H9 (cell line): ENCODE measurements at regions not wholly inside any gene's neighbourhood (a gene's known extent, or its start where the extent isn't known, plus 50 kb on each side); places are given as distances from the start of the nearest gene placed in this dataset.

Source experiments
- DNase-seq: peaks from one replicate; pipeline ENCODE4 v3.0.0-alpha.2; 2017
- H2AFZ ChIP-seq: one replicate; pipeline ENCODE4 v1.6.1; 2013; ENCODE audit warnings: mild to moderate bottlenecking, low read length, control low read depth, moderate library complexity
- H2AK5ac ChIP-seq: 2 replicates; pipeline ENCODE4 v1.6.1; 2013; ENCODE audit warnings: low read length, control low read depth, mixed read lengths; ENCODE audit not compliant: insufficient read length
- H2BK120ac ChIP-seq: one replicate; pipeline ENCODE4 v1.6.1; 2013; ENCODE audit warnings: low read depth, mild to moderate bottlenecking, low read length, control low read depth, inconsistent platforms; ENCODE audit not compliant: poor library complexity, severe bottlenecking
- H2BK12ac ChIP-seq: 2 replicates; pipeline ENCODE4 v1.6.1; 2013; ENCODE audit warnings: low read length, control low read depth, mixed read lengths, low read depth; ENCODE audit not compliant: insufficient read length
- H2BK15ac ChIP-seq: 2 replicates; pipeline ENCODE4 v1.6.1; 2013; ENCODE audit warnings: low read depth, low read length, control low read depth
- H2BK20ac ChIP-seq: one replicate; pipeline ENCODE4 v1.6.1; 2013; ENCODE audit warnings: low read depth, mild to moderate bottlenecking, low read length, control low read depth, inconsistent platforms; ENCODE audit not compliant: poor library complexity, severe bottlenecking
- H2BK5ac ChIP-seq: 2 replicates; pipeline ENCODE4 v1.6.1; 2013; ENCODE audit warnings: low read length, control low read depth, mixed read lengths; ENCODE audit not compliant: insufficient read length
- H3K14ac ChIP-seq: 2 replicates; pipeline ENCODE4 v1.6.1; 2013; ENCODE audit warnings: low read length, control low read depth; ENCODE audit not compliant: insufficient read depth
- H3K18ac ChIP-seq: 2 replicates; pipeline ENCODE4 v1.6.1; 2013; ENCODE audit warnings: low read depth, mild to moderate bottlenecking, mixed read lengths, low read length, control low read depth; ENCODE audit not compliant: insufficient read length
- H3K23ac ChIP-seq: 2 replicates; pipeline ENCODE4 v1.6.1; 2013; ENCODE audit warnings: low read length, control low read depth, mixed read lengths, low read depth; ENCODE audit not compliant: insufficient read length
- H3K23me2 ChIP-seq: 2 replicates; pipeline ENCODE4 v1.6.1; 2013; ENCODE audit warnings: low read depth, mild to moderate bottlenecking, mixed read lengths, low read length, control low read depth; ENCODE audit not compliant: insufficient read length, poor library complexity, severe bottlenecking
- H3K27ac ChIP-seq: 2 replicates; pipeline ENCODE4 v1.5.1; 2013; ENCODE audit warnings: low read length, control low read depth, mixed read lengths, low read depth; ENCODE audit not compliant: insufficient read length
- H3K27me3 ChIP-seq: 2 replicates; pipeline ENCODE4 v1.6.1; 2013; ENCODE audit warnings: low read length, control low read depth, inconsistent platforms; ENCODE audit not compliant: insufficient read depth
- H3K4ac ChIP-seq: 2 replicates; pipeline ENCODE4 v1.6.1; 2013; ENCODE audit warnings: low read depth, mild to moderate bottlenecking, control low read depth, inconsistent platforms, low read length, moderate library complexity
- H3K4me1 ChIP-seq: 2 replicates; pipeline ENCODE4 v1.6.1; 2013; ENCODE audit warnings: low read length, control low read depth, inconsistent platforms; ENCODE audit not compliant: insufficient read depth
- H3K4me2 ChIP-seq: 2 replicates; pipeline ENCODE4 v1.6.1; 2013; ENCODE audit warnings: low read length, control low read depth, mixed read lengths; ENCODE audit not compliant: insufficient read length, insufficient read depth
- H3K56ac ChIP-seq: 2 replicates; pipeline ENCODE4 v1.6.1; 2013; ENCODE audit warnings: low read depth, mild to moderate bottlenecking, mixed read lengths, low read length, control low read depth; ENCODE audit not compliant: insufficient read length
- H3K79me1 ChIP-seq: 2 replicates; pipeline ENCODE4 v1.6.1; 2013; ENCODE audit warnings: low read depth, mild to moderate bottlenecking, moderate library complexity, low read length, control low read depth, inconsistent platforms; ENCODE audit not compliant: insufficient read depth, poor library complexity, severe bottlenecking
- H3K79me2 ChIP-seq: 2 replicates; pipeline ENCODE4 v1.6.1; 2013; ENCODE audit warnings: low read length, control low read depth, inconsistent platforms; ENCODE audit not compliant: insufficient read depth
- H3K9ac ChIP-seq: 2 replicates; pipeline ENCODE4 v1.6.1; 2013; ENCODE audit warnings: low read length, control low read depth, mixed read lengths; ENCODE audit not compliant: insufficient read length; ENCODE audit errors: extremely low read depth
- H3K9me3 ChIP-seq: one replicate; pipeline ENCODE4 v1.6.1; 2013; ENCODE audit warnings: low read depth, low read length, inconsistent platforms; ENCODE audit not compliant: control insufficient read depth
- H3T11ph ChIP-seq: one replicate; pipeline ENCODE4 v1.6.1; 2013; ENCODE audit warnings: mild to moderate bottlenecking, low read length, control low read depth, inconsistent platforms
- H4K20me1 ChIP-seq: one replicate; pipeline ENCODE4 v1.6.1; 2013; ENCODE audit not compliant: control insufficient read depth, insufficient read length, insufficient read depth
- H4K5ac ChIP-seq: 2 replicates; pipeline ENCODE4 v1.6.1; 2013; ENCODE audit warnings: low read depth, mild to moderate bottlenecking, mixed read lengths, low read length, control low read depth; ENCODE audit not compliant: insufficient read length
- H4K8ac ChIP-seq: replicated peaks from 2 replicates; pipeline ENCODE4 v1.6.1; 2013; ENCODE audit warnings: low read length, control low read depth, mixed read lengths, low read depth; ENCODE audit not compliant: insufficient read length
- H4K91ac ChIP-seq: 2 replicates; pipeline ENCODE4 v1.6.1; 2013; ENCODE audit warnings: low read depth, mild to moderate bottlenecking, moderate library complexity, mixed read lengths, low read length, control low read depth; ENCODE audit not compliant: insufficient read length
- H3K27ac Mint-ChIP-seq, 3 experiments: 2 replicates in 2 of 3; 3 replicates in 1 of 3; pipeline ENCODE4 v1.8.0; 2020 to 2021; ENCODE audit warnings: mixed read lengths in 3 of 3, mild to moderate bottlenecking in 1 of 3, moderate library complexity in 1 of 3
- H3K27me3 Mint-ChIP-seq: 2 replicates; pipeline ENCODE4 v1.8.0; 2021; ENCODE audit warnings: low read depth, mild to moderate bottlenecking, moderate library complexity, mixed read lengths
- H3K36me3 Mint-ChIP-seq, 3 experiments: 2 replicates in 2 of 3; 3 replicates in 1 of 3; pipeline ENCODE4 v1.8.0; 2020 to 2021; ENCODE audit warnings: low read depth in 3 of 3, mixed read lengths in 3 of 3; ENCODE audit not compliant: insufficient read depth in 1 of 3
- H3K4me1 Mint-ChIP-seq, 2 experiments: 2 replicates each; pipeline ENCODE4 v1.8.0; 2020; ENCODE audit warnings: mixed read lengths in 2 of 2
- H3K4me3 Mint-ChIP-seq, 2 experiments: 2 replicates in 1 of 2; 3 replicates in 1 of 2; pipeline ENCODE4 v1.8.0; 2020 to 2021; ENCODE audit warnings: mild to moderate bottlenecking in 2 of 2, mixed read lengths in 2 of 2, moderate library complexity in 1 of 2
- H3K9me3 Mint-ChIP-seq, 2 experiments: 2 replicates in 1 of 2; 3 replicates in 1 of 2; pipeline ENCODE4 v1.8.0; 2020; ENCODE audit warnings: mild to moderate bottlenecking in 2 of 2, mixed read lengths in 2 of 2, moderate library complexity in 1 of 2
- CTCF ChIP-seq: fragments of 200-600 bp; sonication (generic); conservative IDR thresholded peaks from 3 replicates; pipeline ENCODE4 v1.8.0; 2021; ENCODE audit warnings: antibody characterized with exemption, mild to moderate bottlenecking
- WGBS: extraction: QIAGEN DNeasy Blood & Tissue Kit; methylation state at CpG from one replicate; pipeline ENCODE4 v1.1.7; 2013; ENCODE audit warnings: missing lambda C conversion rate, low lambda C conversion rate, mixed read lengths; ENCODE audit not compliant: insufficient read length; ENCODE audit errors: extremely low coverage; 5-methylcytosine and 5-hydroxymethylcytosine counted together

- H3K27ac ChIP-seq: no peak overlapping the region
These were observed 252.1 kb upstream of the ARHGAP42 start for GRCh38 chr11:100434821-100435641.

More at GRCh38 chr11:100434821-100435641, 252.1 kb upstream of the ARHGAP42 start:
- H3K27me3 Mint-ChIP-seq: no peaks in the 10 kb centered on the region; the same call in 1 of the 2 replicates
- H3K27ac Mint-ChIP-seq: 0 out of 7 replicates have a peak overlapping the region, but pooled peaks of 1 of the 3 experiments have one; percentile 9
- WGBS: no CpG with 5 or more reads among the region's 10 CpGs
- Histone ChIP-seq H4K8ac (no peak overlapping the region), H3K56ac (no peak overlapping the region), H3K18ac (no peak overlapping the region), H2BK12ac (no peak overlapping the region), H3K27me3 (no peaks in the 10 kb centered on the region), H3K4me2 (no peak overlapping the region), H3K79me1 (no peaks in the 10 kb centered on the region), H3K23ac (no peak overlapping the region), H3K14ac (no peak overlapping the region), H3K9ac (no peak overlapping the region), H4K5ac (no peak overlapping the region), H2BK15ac (no peak overlapping the region), H2AFZ (peak overlapping the region; percentile 36), H4K91ac (no peak overlapping the region), H3K9me3 (no peaks in the 10 kb centered on the region), H3T11ph (no peak overlapping the region), H2BK20ac (no peak overlapping the region), H2AK5ac (no peak overlapping the region), H2BK120ac (no peak overlapping the region), H3K4me1 (no peaks in the 10 kb centered on the region; the same call in 1 of the 2 replicates), H3K79me2 (no peaks in the 10 kb centered on the region), H3K4ac (no peak overlapping the region), H2BK5ac (no peak overlapping the region), H3K23me2 (no peaks in the 10 kb centered on the region), H4K20me1 (no peaks in the 10 kb centered on the region)
- no peak for TF ChIP-seq CTCF
- peaks cover 8 to 10% of the 10 kb centered on the region in 2 experiments for H3K4me1 Mint-ChIP-seq
- H3K9me3 Mint-ChIP-seq: no peaks in the 10 kb centered on the region
- no peak overlapping the region for H3K4me3 Mint-ChIP-seq
- H3K36me3 Mint-ChIP-seq: no peaks in the 10 kb centered on the region
- DNase-seq: peak; percentile 26
